ENCODE measurements at regions not wholly inside any gene's neighbourhood (a gene's known extent, or its start where the extent isn't known, plus 50 kb on each side); places are given as distances from the start of the nearest gene placed in this dataset.

DNA sequence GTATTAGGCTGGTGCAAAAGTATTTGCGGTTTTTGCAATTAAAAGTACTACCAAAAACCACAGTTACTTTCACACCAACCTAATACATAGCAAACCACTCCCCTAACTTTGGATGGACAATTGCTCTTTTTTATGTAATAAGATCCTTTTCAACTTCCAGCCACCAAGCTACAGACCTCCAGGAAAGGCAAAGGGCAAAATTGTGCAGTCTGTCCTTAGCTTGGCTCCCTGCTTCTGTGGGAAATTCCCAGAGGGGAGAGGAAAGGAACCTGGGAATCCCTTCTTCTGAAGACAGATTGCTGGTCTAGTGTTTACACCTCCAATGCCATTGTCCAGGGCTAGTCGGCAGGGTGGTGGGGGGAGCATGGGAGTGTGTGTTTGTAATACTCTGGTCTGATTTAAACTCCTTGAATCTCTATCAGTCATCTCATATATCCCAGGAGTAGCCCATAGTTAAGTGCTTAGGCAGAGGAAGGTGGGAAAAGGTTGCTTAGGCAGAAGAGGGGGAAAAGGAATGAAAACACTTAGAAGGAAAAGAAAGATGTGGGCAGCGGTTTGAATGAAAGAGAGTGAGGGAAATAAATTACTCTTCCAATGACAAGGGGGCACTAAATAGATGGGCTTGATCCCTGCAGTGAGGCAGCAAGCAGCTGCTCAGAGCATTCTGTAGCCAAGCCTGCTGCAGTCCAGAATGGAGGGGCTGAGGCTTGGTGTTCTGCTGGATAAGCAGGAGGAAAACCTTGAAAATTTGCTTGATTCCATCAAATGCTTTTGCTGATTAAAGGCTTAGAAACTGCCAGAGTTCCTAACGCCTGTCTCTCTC, 86.9 kb upstream of the MAP1B start:
- TF ChIP-seq TAF1 (IDR thresholded peaks at IDR 0.05; ENCODE audit: low read depth) (no peak), ZBTB7A (IDR thresholded peaks at IDR 0.05; ENCODE audit: low read depth) (no peak), EGR1 (IDR thresholded peaks at IDR 0.05) (no peak)
- TF ChIP-seq, protein P1, sequence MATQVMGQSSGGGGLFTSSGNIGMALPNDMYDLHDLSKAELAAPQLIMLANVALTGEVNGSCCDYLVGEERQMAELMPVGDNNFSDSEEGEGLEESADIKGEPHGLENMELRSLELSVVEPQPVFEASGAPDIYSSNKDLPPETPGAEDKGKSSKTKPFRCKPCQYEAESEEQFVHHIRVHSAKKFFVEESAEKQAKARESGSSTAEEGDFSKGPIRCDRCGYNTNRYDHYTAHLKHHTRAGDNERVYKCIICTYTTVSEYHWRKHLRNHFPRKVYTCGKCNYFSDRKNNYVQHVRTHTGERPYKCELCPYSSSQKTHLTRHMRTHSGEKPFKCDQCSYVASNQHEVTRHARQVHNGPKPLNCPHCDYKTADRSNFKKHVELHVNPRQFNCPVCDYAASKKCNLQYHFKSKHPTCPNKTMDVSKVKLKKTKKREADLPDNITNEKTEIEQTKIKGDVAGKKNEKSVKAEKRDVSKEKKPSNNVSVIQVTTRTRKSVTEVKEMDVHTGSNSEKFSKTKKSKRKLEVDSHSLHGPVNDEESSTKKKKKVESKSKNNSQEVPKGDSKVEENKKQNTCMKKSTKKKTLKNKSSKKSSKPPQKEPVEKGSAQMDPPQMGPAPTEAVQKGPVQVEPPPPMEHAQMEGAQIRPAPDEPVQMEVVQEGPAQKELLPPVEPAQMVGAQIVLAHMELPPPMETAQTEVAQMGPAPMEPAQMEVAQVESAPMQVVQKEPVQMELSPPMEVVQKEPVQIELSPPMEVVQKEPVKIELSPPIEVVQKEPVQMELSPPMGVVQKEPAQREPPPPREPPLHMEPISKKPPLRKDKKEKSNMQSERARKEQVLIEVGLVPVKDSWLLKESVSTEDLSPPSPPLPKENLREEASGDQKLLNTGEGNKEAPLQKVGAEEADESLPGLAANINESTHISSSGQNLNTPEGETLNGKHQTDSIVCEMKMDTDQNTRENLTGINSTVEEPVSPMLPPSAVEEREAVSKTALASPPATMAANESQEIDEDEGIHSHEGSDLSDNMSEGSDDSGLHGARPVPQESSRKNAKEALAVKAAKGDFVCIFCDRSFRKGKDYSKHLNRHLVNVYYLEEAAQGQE (IDR thresholded peaks at IDR 0.05; ENCODE audit: low read depth), result no peak
